Right atrium auricular region (tissue), 2 donors: ENCODE measurements at regions not wholly inside any gene's neighbourhood (a gene's known extent, or its start where the extent isn't known, plus 50 kb on each side); places are given as distances from the start of the nearest gene placed in this dataset.

Experiments
- DNase-seq: peaks from one replicate; pipeline ENCODE4 v3.0.0-alpha.2; 2019; ENCODE audit warnings: low spot score
- H3K27ac ChIP-seq, 2 donors: fragments of 200-600 bp; sonication (generic); 1 replicate in 1 of 2; 2 replicates in 1 of 2; pipeline ENCODE4 v1.5.1; 2016 to 2019
- H3K27me3 ChIP-seq, 2 donors: fragments of 200-600 bp; sonication (generic); one replicate each; pipeline versions ENCODE4 v1.5.1 to v1.6.0; 2017 to 2019
- H3K36me3 ChIP-seq: fragments of 200-600 bp; sonication (generic); one replicate; pipeline ENCODE4 v1.5.1; 2016
- H3K4me1 ChIP-seq, 2 donors: fragments of 200-600 bp; sonication (generic); one replicate each; pipeline versions ENCODE4 v1.5.1 to v1.6.0; 2017 to 2019
- H3K4me3 ChIP-seq, 2 donors: fragments of 200-600 bp; sonication (generic); 1 replicate in 1 of 2; 2 replicates in 1 of 2; pipeline ENCODE4 v1.5.1; 2017 to 2019; ENCODE audit warnings: mild to moderate bottlenecking in 1 of 2, moderate library complexity in 1 of 2
- H3K9me3 ChIP-seq, 2 donors: fragments of 200-600 bp; sonication (generic); one replicate each; pipeline ENCODE4 v1.5.1; 2019
- TF ChIP-seq, protein P1 (sequence below), 2 donors: fragments of 200-600 bp; sonication (generic); IDR thresholded peaks; one replicate each; pipeline ENCODE4 v1.5.1; 2019; ENCODE audit warnings: antibody characterized with exemption in 2 of 2

DNA sequence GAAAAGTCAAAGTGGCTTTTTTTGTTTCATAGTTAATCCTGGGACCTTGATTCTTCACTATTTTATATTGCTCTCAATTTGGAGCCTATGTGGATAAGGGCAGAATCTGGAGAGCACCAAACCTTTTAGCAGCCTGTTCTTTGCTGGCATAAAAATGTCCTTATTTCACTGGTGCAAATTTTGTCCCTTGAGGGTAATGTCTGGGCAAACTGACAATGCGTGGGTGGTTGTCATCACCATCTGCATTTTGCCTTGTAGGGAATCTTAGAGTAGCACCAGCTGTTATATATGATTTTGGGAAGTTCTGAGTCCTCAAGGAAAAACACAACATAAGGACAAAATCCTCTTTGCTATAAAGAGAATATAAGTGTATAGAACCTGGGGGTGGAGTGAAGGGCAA, 336.9 kb upstream of the HTR2A start:
- H3K4me1 ChIP-seq: no peaks in the 10 kb centered on the region
- TF ChIP-seq, protein P1, sequence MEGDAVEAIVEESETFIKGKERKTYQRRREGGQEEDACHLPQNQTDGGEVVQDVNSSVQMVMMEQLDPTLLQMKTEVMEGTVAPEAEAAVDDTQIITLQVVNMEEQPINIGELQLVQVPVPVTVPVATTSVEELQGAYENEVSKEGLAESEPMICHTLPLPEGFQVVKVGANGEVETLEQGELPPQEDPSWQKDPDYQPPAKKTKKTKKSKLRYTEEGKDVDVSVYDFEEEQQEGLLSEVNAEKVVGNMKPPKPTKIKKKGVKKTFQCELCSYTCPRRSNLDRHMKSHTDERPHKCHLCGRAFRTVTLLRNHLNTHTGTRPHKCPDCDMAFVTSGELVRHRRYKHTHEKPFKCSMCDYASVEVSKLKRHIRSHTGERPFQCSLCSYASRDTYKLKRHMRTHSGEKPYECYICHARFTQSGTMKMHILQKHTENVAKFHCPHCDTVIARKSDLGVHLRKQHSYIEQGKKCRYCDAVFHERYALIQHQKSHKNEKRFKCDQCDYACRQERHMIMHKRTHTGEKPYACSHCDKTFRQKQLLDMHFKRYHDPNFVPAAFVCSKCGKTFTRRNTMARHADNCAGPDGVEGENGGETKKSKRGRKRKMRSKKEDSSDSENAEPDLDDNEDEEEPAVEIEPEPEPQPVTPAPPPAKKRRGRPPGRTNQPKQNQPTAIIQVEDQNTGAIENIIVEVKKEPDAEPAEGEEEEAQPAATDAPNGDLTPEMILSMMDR (IDR thresholded peaks at IDR 0.05): no peak
- no peak for DNase-seq
- no peak overlapping the region for H3K27ac ChIP-seq
- H3K27me3 ChIP-seq: no peaks in the 10 kb centered on the region
- no peak overlapping the region for H3K4me3 ChIP-seq
- peaks cover 0 to 16% of the 10 kb centered on the region in 2 donors for H3K9me3 ChIP-seq
- H3K36me3 ChIP-seq: no peaks in the 10 kb centered on the region

DNA sequence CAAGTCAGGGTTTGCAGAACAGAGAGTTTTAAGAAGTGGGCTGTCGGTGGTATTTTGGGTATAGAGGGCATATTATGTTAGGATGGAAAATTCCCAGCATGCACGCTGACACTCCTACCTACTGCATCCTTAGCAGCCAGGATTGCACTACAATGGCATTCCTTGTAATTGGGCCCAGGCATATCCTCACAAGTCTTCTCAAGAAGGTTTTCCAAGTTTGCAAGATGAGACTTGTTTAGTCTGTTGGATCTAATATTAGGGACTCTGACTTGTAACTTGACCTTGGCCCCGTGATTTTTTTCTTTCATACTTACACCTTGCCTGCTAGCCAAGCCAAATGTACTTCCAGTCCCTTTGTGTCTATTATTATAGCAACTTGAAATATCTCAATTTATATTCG, 335.7 kb upstream of the HTR2A start:
- TF ChIP-seq, protein P1 (IDR thresholded peaks at IDR 0.05): no peak

GRCh38 chr13:47230155-47230554, 333.3 kb upstream of the HTR2A start:
- Histone ChIP-seq H3K4me3 (no peak overlapping the region), H3K4me1 (no peaks in the 10 kb centered on the region), H3K27me3 (no peaks in the 10 kb centered on the region), H3K27ac (no peak overlapping the region), H3K9me3 (peaks cover 0 to 16% of the 10 kb centered on the region in 2 donors), H3K36me3 (no peaks in the 10 kb centered on the region)
- TF ChIP-seq, protein P1 (IDR thresholded peaks at IDR 0.05): no peak
- no peak for DNase-seq

More for the DNA sequence above, 335.7 kb upstream of the HTR2A start:
- H3K27me3 ChIP-seq: no peaks in the 10 kb centered on the region
- H3K27ac ChIP-seq: no peak overlapping the region
- H3K36me3 ChIP-seq: no peaks in the 10 kb centered on the region
- no peak overlapping the region for H3K4me3 ChIP-seq
- peaks cover 0 to 16% of the 10 kb centered on the region in 2 donors for H3K9me3 ChIP-seq
- H3K4me1 ChIP-seq: no peaks in the 10 kb centered on the region
- no peak for DNase-seq

GRCh38 chr13:47226516-47226915, 329.7 kb upstream of the HTR2A start:
- no peaks in the 10 kb centered on the region for H3K27me3 ChIP-seq
- H3K4me3 ChIP-seq: no peak overlapping the region
- TF ChIP-seq, protein P1 (IDR thresholded peaks at IDR 0.05): no peak
- no peak overlapping the region for H3K27ac ChIP-seq
- H3K4me1 ChIP-seq: no peaks in the 10 kb centered on the region
- H3K9me3 ChIP-seq: peaks cover 0 to 14% of the 10 kb centered on the region in 2 donors
- no peaks in the 10 kb centered on the region for H3K36me3 ChIP-seq
- DNase-seq: no peak

DNA sequence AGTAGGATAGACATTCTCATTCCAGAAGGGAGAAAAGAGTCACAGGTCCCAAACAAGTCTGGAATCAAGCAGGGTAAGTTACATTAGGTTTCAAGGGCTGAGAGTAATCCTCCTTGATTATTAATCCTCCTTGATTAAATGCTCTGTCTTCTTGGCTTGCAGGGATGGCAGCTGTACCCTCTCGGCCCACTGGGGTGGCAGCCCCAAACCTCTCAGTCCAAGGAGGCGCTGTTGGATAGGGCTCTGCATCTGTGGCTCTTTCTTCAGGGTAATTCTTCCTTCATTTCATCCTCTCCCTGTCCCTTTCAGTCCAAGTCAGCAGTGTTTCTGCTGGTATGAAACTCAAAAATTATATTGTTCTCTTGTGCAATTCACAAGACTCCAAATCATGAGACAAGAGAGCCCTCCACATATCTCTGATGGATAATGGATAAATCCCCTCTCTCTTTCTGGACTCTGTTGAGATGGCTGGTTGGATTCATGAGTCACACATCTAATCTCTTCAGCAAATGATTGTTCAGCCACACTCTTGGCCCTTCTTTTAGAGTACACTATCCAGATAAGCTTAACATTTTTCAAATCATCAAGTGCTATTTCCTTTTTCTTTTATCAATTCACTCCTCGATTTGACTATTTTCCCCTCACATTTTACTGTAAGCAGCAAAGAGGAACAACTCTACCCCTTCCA, 323.7 kb upstream of the HTR2A start:
- H3K4me1 ChIP-seq: no peaks in the 10 kb centered on the region
- no peaks in the 10 kb centered on the region for H3K9me3 ChIP-seq
- no peaks in the 10 kb centered on the region for H3K36me3 ChIP-seq
- no peak for DNase-seq
- H3K4me3 ChIP-seq: no peak overlapping the region
- H3K27me3 ChIP-seq: no peaks in the 10 kb centered on the region
- TF ChIP-seq, protein P1 (IDR thresholded peaks at IDR 0.05): no peak
- no peak overlapping the region for H3K27ac ChIP-seq

- Histone ChIP-seq H3K4me1 (no peaks in the 10 kb centered on the region), H3K9me3 (no peaks in the 10 kb centered on the region), H3K27me3 (no peaks in the 10 kb centered on the region), H3K27ac (no peak overlapping the region), H3K4me3 (no peak overlapping the region), H3K36me3 (no peaks in the 10 kb centered on the region)
- no peak for DNase-seq
- TF ChIP-seq, protein P1 (IDR thresholded peaks at IDR 0.05): no peak
Measured at GRCh38 chr13:47218611-47219010, 321.8 kb upstream of the HTR2A start.
